GM21723 (cell line): ENCODE measurements at regions not wholly inside any gene's neighbourhood (a gene's known extent, or its start where the extent isn't known, plus 50 kb on each side); places are given as distances from the start of the nearest gene placed in this dataset.
"Not testable (repeated sequence)": the region's sequence is repeated elsewhere in the genome, so short reads cannot be mapped to it uniquely, and the experiment has no call there.

Source experiments
- ATAC-seq: cut with Tn5 transposase; IDR thresholded peaks from one replicate; pipeline ENCODE4 v1.9.1; 2021; ENCODE audit warnings: mild to moderate bottlenecking, moderate library complexity; ENCODE audit not compliant: unreplicated experiment

DNA sequence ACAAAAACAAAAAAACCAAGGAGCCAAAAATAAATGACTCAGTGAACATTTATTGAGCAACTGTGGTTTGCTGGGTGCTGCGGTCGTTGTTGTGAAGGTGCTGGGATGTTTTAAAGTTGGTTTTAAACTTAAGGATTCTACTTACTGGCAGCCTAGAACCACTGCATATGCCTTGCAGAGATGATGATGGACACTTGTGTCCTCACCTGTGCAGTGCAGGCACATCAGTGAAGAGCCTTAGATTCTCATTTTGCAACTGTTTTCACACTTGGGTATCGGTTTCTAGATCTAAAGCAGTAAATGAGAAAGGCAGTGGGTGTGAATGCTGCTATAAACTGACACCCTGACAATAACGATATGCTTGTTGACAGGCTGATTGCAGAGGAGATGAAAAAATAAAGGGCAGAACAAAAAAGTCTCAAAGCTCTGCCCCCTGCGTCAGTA is 68.8 kb downstream of the UTRN start:
- ATAC-seq = peak; percentile 73

DNA sequence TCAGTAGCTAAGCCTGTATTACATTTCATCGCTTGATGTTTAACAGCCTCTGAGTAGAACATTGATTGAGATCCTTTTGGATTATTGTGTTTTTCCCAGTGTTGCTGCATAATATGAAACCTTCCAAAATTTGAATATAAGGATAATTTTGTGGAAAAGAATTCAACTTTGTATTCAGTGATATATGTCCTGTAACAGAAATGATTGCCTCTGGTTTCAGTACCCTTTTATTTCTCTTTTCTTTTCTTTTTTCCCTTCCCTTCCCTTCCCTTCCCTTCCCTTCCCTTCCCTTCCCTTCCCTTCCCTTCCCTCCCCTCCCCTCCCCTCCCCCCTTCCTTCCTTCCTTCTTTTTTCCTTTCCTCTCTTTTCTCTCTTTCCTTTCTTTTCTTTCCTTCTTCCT is 74.6 kb downstream of the UTRN start:
- no peak for ATAC-seq

GRCh38 chr6:144360401-144360800 is 75.3 kb downstream of the UTRN start:
- no peak for ATAC-seq

DNA sequence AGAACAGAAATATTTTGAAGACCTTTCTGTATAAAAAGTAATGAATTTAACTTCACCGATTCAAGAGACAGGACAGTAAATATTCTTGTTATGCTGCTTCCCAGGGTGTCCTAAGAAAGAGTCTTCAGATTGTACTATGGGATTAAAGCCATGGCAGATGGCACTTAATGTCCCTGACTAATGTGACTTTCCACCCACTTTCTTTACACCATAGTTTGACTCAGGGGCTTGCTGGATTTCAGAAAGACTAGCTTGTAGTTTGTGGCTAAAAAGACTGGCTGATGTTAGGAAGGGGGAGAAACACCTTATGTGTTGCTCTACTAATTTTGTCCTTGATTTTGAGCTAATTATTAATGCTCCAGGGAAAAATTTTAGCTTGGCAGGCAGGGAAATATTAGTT is 75.9 kb downstream of the UTRN start:
- no peak for ATAC-seq

DNA sequence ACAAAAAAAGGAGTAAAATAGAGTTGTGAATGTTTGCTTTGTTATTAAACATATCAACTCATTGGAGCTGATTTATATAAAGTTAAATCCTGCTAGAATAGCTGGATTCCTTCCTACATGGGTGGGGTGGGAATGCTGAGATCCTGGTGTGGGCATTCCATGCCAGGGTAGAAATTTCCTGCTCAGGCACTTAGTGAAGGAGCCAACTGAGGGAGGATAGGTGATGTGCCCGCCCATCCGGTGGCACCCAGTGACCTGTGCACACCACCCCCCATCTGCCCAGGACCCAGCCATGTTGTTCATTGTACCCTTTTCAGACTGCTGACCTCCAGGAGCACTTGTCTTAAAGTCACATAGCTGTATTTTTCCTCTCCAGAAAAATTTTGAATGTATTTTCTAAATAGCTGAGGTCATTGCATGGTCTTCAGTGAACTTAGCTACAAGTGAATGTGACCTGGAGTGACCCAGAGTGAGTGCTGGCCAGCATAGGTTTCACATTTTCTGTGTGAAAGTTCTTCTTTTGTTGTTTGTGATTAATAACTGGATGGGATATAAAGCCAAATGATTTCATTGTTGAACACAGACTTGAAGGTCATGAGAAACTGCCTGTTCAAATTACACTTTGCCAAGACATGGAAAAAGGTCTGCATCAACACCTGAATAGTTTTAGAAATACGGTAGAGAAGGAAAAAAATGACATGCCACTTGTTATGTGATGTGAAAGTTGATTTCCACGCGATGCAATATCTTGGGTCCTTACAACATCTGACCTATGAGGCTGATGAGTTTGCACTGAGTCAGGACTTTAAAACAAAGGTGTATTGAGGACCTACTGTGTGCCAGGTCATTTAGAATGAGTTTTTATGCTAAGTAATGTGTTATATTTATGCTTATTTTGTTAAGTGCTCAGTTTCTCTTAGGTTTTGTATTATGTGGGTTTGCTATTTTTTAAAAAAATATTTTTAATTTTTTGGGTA is 77.2 kb downstream of the UTRN start:
- no peak for ATAC-seq

GRCh38 chr6:144364208-144364720 is 79.1 kb downstream of the UTRN start:
- no peak for ATAC-seq

DNA sequence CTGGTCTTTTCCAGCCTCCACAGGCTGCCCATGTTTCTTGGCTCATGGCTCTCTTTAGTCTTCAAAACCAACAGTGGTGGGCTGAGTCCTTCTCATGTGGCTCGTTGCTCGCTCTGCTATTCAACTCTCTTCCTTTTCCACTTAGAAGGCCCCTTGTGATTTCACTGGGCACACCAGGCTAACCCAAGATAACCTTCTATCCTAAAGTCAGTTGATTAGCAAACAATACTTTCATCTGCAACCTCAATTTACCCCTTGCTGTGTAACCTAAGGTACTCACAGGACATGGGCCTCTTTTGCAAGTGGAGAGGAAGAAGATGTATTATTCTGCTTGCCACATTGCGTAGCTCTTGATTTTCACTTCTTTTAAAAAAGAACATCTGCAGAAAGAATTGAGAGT is 79.6 kb downstream of the UTRN start:
- ATAC-seq = no peak

GRCh38 chr6:144365271-144365670 is 80.1 kb downstream of the UTRN start:
- ATAC-seq = no peak

- not testable (repeated sequence) for ATAC-seq
These were observed 84.6 kb downstream of the UTRN start for GRCh38 chr6:144369696-144370095.

DNA sequence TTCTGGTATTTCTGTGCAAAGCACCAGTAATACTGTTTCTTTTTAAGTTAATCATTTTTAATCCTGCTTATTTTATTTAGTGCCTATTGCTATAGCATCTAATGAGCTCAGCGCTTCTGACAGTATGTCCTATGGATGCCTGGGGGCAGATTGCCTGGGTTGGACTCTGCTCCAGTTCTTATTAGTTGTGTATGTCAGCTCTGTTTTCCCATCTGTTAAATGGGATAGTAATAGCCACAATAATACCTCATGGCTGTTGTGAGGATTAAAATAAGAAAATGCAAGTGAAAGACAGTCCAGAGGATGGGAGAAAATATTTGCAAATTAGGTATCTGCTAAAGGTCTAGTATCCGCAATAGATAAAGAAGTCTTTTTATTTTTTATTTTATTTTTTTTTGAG is 87.0 kb downstream of the UTRN start:
- no peak for ATAC-seq

DNA sequence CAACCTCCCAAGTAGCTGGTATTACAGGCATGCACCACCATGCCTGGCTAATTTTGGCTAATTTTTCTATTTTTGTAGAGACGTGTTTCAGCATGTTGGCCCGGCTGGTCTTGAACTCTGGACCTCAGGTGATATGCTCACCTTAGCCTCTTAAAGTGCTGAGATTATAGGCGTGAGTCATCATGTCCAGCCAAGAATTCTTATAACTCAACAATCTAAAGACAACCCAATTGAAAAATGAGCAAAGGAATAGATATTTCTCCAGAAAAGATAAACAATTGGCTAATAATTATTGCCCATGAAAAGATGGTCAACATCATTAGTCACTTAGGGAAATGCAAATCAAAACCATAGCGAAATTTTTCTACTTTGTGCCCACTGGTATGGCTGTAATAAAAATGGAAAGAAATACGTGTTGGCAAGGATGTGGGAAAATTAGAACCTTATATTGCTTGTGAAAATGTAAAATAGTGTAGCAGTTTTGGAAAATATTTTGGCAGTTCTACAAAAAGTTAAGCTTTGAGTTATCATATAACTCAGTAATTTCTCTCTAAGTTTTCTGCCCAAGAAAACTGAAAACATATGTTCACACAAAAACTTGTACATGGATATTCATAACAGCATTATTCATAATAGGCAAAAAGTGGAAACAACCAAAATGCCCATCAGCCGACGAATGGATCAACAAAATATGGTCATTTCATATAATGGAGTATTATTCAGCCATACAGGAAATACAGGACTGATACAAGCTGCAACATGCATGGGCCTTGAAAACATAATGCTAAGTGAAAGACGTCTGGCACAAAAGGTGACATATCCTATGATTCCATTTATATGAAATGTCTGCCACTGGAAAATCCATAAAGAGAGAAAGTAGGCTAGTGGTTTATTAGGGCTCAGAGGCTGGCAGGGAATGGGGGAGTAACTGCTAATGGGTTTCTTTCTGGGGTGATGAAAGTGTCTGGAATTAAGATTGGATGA is 87.8 kb downstream of the UTRN start:
- ATAC-seq = no peak

DNA sequence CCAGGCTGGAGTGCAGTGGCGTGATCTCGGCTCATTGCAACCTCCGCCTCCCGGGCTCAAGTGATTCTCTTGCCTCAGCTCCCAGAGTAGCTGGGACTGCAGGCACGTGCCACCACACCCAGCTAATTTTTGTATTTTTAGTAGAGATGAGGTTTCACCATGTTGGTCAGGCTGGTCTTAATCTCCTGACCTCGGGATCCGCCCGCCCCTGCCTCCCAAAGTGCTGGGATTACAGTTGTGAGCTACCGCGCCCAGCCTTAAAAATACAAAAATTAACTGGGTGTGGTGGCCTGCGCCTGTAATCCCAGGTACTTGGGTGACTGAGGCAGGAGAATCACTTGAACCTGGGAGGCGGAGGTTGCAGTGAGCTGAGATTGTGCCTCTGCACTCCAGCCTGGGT is 89.4 kb downstream of the UTRN start:
- not testable (repeated sequence) for ATAC-seq

- no peak for ATAC-seq
These were observed 92.6 kb downstream of the UTRN start for GRCh38 chr6:144377586-144378210.

GRCh38 chr6:144378437-144378836 is 93.3 kb downstream of the UTRN start:
- ATAC-seq = no peak

DNA sequence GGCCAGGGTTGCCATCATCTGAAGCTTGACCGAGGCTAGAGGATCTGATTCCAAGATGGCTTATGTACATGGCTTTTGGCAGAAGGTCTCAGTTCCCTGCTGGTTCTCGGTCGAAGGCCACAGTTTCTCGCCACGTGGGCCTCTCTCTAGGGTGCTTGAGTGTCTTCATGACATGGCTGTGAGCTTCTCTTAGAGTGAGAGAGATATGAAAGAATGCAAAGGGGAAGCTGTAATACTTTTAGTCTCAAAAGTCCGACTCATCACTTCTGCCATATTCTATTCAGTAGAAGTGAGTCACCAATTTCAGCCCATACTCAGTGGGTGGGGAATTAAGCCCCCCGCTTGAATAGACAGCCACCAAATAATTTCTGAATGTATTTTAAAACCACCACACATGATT is 94.2 kb downstream of the UTRN start:
- ATAC-seq = no peak

DNA sequence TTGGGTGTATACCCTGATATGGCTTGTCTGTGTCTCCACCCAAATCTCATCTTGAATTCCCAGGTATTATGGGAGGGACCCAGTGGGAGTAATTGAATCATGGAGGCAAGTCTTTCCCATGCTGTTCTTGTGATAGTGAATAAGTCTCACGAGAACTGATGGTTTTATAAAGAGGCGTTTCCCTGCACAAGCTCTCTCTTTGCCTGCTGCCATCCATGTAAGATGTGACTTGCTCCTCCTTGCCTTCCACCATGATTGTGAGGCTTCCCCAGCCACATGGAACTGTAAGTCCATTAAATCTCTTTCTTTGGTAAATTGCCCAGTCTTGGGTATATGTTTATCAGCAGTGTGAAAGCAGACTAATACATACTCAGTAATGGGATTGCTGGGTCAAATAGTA is 96.4 kb downstream of the UTRN start:
- not testable (repeated sequence) for ATAC-seq

DNA sequence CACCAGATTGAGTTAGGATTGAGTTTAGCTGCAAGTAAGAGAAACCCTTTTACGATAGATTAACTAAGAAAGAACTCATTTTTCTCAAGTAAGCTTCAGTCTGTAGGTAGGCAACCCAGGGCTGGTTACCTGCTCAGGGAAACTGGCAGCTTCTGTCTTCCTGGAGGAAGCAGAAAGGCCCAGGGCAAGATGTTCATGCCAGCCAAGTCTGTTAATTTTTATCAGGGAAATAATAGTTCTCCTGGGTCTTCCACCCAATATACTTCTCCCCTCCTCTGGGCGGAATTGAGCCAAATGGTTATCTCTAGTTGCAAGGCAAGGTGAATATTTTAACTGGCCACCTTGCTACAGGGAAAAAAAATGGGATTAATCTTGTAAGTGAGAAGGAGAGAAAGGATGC is 98.2 kb downstream of the UTRN start:
- ATAC-seq = no peak

DNA sequence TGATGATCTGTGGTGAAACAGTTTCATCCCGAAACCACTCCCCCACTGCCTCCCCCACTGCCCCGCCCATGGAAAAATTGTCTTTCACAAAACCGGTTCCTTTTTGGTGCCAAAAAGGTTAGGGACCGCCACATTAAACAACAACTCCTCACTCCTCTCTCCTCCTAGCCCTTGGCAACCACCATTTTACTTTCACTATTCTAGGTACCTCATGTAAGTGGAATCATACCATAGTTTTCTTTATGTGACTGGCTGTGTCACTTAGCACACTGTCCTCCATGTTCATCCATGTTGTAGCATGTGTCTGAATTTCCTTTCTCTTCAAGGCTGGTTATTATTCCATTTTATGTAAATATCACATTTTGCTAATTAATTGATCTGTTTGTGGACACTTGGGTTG is 99.3 kb downstream of the UTRN start:
- no peak for ATAC-seq

- not testable (repeated sequence) for ATAC-seq
These were observed 104.3 kb downstream of the UTRN start for GRCh38 chr6:144389474-144389873.

DNA sequence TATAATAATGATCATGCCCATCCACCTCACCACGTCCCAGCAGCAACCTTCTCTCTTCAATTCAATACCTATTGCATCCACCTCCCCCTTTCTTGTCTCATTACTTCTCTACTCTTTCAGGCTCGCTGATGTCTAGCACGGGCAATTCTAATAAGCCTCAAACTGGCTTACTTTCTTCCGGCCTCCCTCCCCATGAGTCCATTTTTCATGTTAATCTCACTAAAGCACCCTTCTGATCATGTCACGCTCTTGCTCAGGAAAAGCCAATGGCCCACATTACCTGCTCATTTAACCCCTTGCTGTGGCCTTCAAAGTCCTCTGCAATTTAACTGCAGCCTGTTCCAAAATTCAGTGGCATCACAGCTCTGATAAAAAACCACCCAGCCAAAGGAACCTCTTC is 105.1 kb downstream of the UTRN start:
- no peak for ATAC-seq

GRCh38 chr6:144390886-144391285 is 105.8 kb downstream of the UTRN start:
- ATAC-seq = no peak
